Stimulated activated CD4-positive, alpha-beta T cell treated with anti-CD3 and anti-CD28 coated beads, Interleukin-4, amount 100 ng/mL, for 4 hours (primary cell): ENCODE measurements at regions not wholly inside any gene's neighbourhood (a gene's known extent, or its start where the extent isn't known, plus 50 kb on each side); places are given as distances from the start of the nearest gene placed in this dataset.

Experiments
- DNase-seq, 2 experiments: peaks; one replicate each; pipeline ENCODE4 v3.0.0-alpha.2; 2020

DNA sequence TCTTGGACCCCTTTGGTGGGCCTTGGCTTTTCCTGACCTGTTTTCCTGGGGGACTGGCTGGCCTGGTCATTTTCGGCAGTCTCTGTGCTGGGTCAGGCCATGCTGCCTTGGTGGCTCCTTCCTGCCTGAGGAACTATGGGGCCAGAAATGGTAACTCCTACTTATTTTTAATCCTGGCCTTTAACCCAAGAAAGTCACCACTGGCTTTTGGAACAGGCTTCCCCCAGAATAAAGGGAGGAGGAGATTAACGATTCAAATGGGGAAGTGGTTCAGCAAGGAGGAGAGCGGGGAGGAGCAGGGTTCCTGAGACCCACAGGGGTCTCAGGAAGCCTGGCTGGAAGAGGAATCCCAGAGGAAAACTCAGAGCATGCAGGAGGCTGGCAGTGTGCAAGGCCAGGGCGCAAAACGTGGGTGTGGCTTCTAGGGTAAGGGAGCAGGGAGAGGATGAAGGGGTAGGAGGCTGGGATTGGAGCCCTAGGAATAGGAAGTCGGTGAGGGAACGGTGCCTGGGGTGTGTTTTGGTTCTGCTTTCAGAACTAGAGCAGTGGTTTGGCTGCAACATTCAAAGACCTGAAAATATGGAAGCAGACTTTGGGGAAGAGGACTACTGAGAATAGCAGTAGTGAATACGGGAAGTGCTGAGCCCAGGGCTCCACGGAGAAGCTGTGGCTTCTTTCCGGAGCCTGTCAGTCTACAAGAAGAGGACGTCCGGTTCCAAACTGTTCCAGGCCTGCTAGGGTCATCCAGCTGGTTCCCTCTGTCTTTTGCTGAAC, 271.1 kb upstream of the KLF4 start:
- DNase-seq, result no peak

DNA sequence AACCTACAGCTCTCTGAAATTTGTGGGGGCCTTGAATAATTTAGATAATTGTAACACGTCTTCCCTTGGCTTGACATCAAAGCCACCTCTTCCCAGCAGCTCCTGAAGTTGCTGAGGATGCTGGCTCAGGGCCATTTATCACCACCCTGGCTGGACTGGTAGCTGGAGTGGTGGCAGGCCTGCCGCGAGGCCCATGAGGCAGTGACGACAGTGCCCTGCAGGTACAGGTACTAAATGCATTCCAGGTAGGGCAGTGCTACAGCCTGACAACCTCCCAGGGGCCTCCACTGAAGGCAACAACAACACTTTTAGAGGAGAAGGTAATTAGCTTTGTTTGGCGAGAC, 270.2 kb upstream of the KLF4 start:
- no peak for DNase-seq

- DNase-seq, result no peak
Measured at GRCh38 chr9:107759009-107759822, 269.6 kb upstream of the KLF4 start.

DNA sequence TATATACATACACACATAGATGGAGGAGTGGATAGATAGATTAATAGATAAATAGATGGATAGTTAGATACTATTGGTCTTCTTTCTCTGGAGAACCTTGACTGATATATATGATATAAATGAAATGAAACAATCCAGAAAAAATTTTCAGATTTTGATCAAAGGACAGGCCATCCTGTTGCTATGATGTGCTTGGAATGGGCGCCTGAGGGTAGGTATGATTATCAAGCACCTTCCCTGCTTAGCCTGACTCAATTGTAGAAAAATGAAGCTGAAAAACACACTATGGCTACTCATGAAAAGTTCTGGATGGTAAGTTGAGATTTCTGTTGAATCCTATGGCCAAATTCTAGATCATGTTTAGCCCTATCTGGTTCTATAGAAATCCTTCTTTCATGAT, 266.5 kb upstream of the KLF4 start:
- no peak for DNase-seq

DNA sequence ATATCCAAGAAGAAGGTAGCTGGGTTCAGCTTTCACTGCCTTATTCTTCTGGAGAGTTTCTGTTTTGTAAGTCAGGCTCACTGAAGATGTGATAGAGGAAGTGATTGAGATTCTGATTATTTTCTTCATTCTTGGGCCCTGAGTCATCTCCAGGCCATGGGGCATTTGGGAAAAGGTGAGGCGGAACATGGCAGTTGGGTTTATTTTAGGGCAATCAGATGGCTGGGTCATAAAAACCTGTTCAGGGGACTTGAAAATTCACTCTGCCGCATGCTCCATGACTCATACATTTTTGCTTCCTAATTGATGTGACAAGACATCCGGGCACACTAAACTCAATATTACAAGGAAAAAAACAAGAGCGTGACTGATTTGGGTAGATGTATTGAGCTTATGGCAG, 265.7 kb upstream of the KLF4 start:
- no peak for DNase-seq

GRCh38 chr9:107751567-107752210, 262.1 kb upstream of the KLF4 start:
- DNase-seq, result no peak

DNA sequence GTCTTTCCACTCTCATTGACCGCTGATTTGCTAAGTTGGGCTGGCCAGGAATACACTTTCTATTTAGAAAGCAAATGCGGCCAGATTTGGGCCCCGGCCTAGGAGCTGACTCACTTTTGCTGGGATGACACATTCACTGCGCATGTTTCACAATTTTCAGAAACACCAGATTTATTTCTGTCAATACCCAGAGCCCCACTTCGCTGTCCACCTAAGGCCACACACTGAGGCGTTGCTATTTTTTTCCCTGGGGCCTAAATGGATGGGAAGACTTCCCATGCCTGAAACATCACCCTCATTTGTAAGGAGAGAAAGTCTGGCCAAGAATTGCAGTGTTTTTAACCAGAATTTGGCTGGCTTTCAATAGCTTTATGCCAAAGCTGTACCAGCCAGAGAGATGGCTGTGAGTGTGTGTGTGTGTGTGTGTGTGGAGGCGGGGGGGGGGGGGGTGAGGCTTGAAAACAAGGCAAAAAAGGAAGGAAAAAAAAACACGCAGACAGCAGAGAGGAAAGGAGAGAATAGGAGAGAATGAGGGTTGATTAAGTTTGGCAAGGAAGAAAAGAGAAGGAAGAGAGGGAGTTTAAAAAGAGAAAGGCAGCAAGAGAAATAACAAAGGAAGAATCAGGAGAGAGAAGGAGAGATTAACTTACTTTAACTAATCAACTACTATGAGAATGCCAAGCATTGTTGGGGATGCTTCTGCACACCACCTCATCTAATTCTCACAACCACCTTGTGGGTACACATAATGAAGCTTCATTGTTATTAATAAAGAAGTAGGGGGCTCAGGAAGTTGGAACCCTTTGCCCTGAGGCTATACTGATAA, 261.4 kb upstream of the KLF4 start:
- DNase-seq, result no peak

GRCh38 chr9:107749787-107750444, 260.3 kb upstream of the KLF4 start:
- DNase-seq, result no peak

DNA sequence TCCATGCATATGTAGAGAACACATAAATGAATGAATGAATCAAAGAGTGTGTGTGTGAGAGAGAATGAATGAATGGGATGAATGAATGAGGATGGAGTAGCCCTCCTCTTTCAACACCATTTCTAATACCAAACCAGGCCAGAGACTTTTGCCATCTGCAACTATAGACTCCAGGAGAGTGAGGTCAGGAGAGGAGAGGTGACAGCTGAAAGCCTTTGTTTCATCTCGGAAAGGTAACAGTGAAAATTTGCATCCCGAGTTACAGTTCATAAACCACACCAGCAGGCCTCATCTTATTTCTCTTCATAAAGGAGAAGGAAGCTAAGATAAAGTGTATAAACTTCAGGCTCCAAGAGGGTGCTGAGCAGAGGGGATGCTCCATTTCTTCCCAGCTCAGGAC, 255.3 kb upstream of the KLF4 start:
- no peak for DNase-seq

DNA sequence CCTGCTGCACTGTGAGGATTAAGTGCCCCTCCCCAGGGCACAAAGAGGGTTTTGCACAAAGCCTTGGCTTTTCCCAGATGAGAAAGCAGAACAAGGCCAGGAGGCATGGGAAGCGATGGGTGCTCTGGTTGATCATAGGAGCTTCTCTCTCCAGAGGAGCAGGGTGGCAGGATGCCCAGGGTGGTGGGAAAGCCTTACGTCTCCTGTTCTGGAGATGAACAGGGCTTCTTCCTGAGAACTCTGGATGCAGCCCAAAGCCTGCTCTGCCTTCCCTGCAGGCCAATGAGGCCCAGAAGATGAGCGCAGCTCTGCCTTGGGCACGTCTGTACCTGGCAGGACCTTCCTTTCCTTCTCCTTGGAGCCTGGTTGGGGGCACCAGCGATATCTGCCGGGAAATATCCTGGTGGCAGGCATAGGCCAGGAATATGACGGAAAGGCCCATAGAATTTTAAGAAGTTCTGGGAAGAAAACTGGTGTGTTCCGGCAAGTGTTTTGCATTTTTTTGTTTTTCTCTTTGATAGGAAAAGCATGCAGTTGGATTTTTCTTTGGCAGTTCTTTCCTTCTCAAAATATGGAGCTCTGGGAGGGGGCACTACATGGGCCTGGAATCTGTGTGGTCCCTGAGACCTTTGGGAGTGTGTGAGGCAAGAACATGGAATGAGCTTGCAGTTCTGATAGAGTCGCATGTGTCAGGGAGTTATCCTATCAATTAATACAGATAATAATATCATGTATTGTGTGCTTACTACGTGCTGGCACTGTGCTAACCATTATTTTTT, 253.2 kb upstream of the KLF4 start:
- DNase-seq, result no peak

DNA sequence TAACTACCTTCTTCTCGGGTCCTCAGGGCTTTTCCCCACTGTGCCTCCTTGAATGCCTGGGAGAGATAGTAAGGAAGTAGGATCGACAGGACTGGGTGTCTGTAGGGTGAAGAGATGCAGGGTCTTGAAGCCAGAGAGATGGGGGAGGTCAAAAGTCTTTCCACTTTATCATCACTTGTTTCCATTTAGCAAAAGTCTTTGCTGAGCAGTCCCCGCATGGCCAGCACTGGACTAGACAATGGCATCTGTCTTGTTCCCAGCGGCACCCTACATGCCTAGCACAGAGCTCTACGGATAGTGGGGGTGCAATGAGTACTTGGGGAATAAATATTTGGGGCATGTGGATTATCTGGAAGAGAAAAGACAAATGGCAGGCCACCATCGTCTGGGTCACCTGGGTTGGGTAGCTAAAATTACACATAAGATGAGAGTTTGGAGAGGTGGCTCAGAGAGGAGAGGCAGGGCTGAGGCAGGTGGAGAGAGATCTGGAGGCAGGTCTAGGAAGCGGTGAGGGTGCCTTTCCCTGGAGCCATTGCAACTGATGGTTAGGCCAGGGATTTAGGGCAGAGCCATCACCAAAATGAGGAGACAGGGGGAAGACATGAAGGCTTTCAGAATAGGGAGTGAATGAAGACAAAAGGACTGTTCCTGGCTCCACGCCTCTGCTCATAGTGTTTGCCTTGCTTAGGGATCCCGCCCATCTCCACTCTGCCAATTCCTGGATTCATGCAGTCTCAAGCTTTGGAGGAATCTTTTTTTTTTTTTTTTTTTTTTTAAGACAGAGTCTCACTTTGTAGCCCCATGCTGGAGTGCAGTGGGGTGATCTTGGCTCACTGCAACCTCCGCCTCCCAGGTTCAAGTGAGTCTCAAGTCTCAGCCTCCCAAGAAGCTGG, 250.8 kb upstream of the KLF4 start:
- DNase-seq, result no peak

DNA sequence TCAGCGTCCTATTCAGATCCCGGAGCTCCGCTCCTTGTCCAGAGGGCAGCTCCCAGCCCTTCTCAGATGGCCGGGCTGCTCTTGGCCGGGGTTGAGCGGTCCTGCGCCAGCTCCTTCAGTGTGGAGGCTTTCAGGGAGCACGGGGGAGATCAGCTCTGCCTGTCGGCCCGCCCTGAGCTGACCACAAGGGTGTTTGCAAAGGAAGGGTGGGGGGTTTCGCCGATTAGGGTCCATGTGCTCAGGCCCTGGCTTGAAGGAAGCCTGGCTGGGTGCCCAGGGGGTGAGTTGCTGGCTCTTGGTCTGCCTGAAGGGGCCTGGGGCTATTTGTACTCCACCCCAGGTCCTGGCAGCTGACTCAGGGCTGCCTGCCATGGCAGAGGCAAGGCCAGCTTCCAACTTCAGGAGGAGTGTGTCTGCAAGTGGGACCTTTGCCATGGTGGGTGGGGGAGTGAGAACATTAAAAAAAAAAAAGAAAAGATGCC, 250.1 kb upstream of the KLF4 start:
- no peak for DNase-seq

DNA sequence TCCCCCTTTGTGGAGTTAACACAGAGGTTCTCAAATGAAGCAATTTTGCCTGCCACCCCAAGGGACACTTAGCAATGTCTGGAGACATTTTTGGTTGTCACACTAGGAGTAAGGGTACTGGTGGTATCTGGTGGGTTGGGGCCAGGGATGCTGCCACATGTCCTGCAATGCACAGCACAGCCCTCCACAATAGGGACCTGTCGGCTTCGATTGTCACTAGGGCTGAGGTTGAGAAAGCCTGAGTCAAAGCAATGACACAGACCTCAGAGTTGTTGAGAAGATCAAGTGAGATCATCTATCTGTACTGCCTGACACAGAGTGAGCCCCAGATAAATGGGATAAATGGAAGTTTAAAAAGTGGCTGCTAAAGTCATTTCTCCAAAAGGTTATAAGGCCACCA, 249.2 kb upstream of the KLF4 start:
- DNase-seq, result no peak

DNA sequence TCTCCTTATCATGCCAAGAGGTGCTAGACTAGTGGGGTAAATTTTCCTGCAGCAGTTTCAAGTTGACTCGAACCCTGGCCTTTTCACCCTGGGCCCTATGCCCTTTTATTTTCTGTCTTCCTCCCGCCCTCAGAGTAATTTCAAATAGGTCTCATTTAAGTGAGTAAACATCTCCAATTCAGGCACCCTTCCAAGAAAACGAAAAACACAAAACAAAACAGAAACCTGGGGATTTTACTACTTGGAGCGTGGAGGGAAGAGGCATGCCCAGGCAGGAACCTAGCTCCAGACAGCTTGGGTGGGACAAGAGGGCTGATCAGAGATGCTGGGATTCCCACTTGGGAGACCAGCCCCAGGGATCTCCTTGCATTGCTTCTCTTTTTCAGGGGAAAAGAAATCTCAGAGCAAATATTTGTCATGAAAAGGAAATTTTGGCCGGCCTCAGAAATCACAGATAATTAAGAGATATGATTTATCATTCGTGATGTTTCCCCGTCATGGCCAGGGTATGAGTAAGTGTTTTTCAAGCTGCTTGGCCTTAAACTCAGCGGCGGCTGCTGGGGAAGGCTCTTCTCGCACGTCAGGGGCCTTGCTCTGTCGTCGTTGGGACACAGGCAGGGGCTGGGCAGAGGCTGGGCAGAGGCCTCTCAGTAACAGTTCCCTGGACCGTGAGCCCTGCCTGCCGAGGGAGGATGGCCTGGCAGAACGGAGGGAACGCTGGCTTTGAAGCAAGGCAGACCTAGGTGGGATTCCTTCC, 248.6 kb upstream of the KLF4 start:
- no peak for DNase-seq

DNA sequence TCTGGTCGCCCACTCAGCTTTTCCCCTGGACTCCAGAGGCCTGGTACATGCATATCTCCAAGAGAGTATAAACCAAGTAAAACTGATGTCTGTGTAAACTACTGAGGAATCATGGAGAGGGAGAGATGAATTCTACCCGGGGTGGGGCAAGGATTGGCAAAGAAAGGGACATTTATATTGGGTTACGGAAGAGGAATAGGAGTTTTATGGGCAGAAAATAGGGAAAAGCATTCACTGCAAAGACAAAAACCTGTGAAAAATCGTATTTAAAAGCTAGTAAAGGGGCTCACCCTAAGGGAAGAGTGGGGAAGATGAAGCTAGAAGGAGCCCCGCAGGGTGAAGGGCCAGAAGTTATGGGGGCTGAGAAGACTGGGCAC, 248.0 kb upstream of the KLF4 start:
- no peak for DNase-seq

DNA sequence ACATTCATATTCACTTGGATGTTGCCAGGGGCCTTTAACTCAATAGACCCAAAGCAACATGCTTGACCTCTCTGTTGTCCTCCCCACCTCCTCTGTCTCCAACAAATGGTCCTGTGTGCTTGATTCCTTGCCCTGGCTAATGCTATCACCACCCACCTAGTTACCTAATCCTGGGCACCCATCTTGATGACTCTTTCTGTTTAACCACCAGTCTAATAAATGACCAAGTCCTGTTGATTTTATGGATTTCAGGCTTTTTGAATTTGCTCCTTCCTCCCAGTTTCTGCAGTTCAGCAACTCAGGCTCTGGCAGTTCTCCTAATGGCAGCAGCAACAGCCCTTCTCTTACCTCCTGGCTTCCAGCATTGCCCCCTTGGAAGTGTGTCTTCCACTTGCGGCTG, 246.3 kb upstream of the KLF4 start:
- no peak for DNase-seq

GRCh38 chr9:107734256-107735013, 244.9 kb upstream of the KLF4 start:
- no peak for DNase-seq

GRCh38 chr9:107733523-107733894, 243.9 kb upstream of the KLF4 start:
- no peak for DNase-seq
